Testis (tissue), 2 donors: ENCODE measurements at regions not wholly inside any gene's neighbourhood (a gene's known extent, or its start where the extent isn't known, plus 50 kb on each side); places are given as distances from the start of the nearest gene placed in this dataset.

Source experiments
- DNase-seq: peaks from one replicate; pipeline ENCODE4 v3.0.0-alpha.2; 2019
- H3K27ac ChIP-seq, 2 donors: fragments of 200-600 bp; sonication (generic); one replicate each; pipeline ENCODE4 v1.5.1; 2019
- H3K27me3 ChIP-seq: fragments of 200-600 bp; sonication (generic); one replicate; pipeline ENCODE4 v1.5.1; 2019
- H3K36me3 ChIP-seq: fragments of 200-600 bp; sonication (generic); one replicate; pipeline ENCODE4 v1.5.1; 2017; ENCODE audit warnings: low read depth; ENCODE audit errors: missing control alignments
- H3K4me1 ChIP-seq: fragments of 200-600 bp; sonication (generic); one replicate; pipeline ENCODE4 v1.5.1; 2019
- H3K4me3 ChIP-seq, 2 donors: fragments of 200-600 bp; sonication (generic); one replicate each; pipeline ENCODE4 v1.5.1; 2017 to 2019
- H3K9me3 ChIP-seq: fragments of 200-600 bp; sonication (generic); one replicate; pipeline ENCODE4 v1.5.1; 2017
- POLR2A ChIP-seq: fragments of 450-650 bp; IDR thresholded peaks from one replicate; pipeline ENCODE4 v1.6.1; 2017; ENCODE audit warnings: antibody characterized with exemption, mild to moderate bottlenecking, moderate library complexity
- WGBS, 2 donors: methylation state at CpG; one replicate each; pipeline ENCODE4 v1.1.5; 2018; 5-methylcytosine and 5-hydroxymethylcytosine counted together
- intact Hi-C: fragments of 100-400 bp; cut with DNase I; formaldehyde crosslinking; loops from one replicate; pipeline ENCODE4 v1.15.1; 2023; ENCODE audit warnings: low total_unique reads
- TF ChIP-seq, protein P1 (sequence below), 3 experiments: fragments of 450-650 bp in 2 of 3; fragments of 200-600 bp in 1 of 3; sonication (generic) in 1 of 3; IDR thresholded peaks; one replicate each; pipeline ENCODE4 v1.5.1; 2016 to 2019; ENCODE audit warnings: antibody characterized with exemption in 3 of 3, mild to moderate bottlenecking in 2 of 3, moderate library complexity in 1 of 3

DNA sequence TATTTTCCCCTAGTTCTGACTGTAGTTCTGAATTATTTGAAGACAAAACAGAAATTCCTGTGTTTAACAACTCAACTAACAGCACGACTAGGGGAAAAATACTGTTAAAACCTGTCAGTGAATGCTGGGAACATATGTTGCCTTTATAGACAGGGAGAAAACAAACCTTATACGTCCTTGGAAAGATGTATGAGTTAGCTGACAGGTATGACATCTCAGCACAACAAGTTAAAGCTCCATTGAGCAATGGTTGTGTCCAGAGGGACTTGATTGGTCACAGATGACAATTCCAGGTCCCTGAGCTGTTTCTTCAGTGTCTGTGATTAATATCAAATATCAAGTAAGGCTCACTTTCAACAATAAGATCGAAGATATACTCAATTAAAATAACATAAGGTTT, 58.2 kb upstream of the DDIT4L start:
- Histone ChIP-seq H3K9me3 (no peaks in the 10 kb centered on the region), H3K27ac (no peak overlapping the region), H3K4me3 (no peak overlapping the region), H3K27me3 (no peaks in the 10 kb centered on the region), H3K4me1 (no peaks in the 10 kb centered on the region), H3K36me3 (no peaks in the 10 kb centered on the region)
- TF ChIP-seq POLR2A, result no peak
- TF ChIP-seq, protein P1, sequence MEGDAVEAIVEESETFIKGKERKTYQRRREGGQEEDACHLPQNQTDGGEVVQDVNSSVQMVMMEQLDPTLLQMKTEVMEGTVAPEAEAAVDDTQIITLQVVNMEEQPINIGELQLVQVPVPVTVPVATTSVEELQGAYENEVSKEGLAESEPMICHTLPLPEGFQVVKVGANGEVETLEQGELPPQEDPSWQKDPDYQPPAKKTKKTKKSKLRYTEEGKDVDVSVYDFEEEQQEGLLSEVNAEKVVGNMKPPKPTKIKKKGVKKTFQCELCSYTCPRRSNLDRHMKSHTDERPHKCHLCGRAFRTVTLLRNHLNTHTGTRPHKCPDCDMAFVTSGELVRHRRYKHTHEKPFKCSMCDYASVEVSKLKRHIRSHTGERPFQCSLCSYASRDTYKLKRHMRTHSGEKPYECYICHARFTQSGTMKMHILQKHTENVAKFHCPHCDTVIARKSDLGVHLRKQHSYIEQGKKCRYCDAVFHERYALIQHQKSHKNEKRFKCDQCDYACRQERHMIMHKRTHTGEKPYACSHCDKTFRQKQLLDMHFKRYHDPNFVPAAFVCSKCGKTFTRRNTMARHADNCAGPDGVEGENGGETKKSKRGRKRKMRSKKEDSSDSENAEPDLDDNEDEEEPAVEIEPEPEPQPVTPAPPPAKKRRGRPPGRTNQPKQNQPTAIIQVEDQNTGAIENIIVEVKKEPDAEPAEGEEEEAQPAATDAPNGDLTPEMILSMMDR (IDR thresholded peaks at IDR 0.05), result no peak
- intact Hi-C loops, result no loop called here
- WGBS, 2 donors, result 65 to 80% methylated on average over 3 of the region's 3 CpGs
- DNase-seq, result no peak

DNA sequence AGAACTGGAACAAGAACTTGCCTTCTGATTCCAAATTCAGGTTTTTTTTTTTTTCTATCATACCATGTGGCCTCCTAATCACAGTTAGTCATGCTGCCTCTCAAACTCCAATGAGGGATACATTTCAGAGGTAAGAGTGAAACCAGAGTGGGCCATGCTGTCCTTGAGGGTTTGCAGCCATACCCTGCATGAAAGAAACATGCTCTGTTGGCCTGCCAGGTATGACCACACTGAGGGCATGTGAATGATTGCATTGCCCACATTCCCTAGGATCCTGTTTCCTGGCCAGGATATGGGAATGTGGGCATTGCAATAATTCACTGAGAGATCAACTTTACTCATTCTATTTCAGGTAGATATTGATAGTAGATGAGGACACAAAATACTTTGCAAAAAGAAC, 56.4 kb upstream of the DDIT4L start:
- no peak overlapping the region for H3K27ac ChIP-seq
- no peaks in the 10 kb centered on the region for H3K27me3 ChIP-seq
- no peaks in the 10 kb centered on the region for H3K9me3 ChIP-seq
- H3K36me3 ChIP-seq, result no peaks in the 10 kb centered on the region
- TF ChIP-seq, protein P1 (IDR thresholded peaks at IDR 0.05), result no peak
- TF ChIP-seq POLR2A, result no peak
- intact Hi-C loops, result no loop called here
- no peaks in the 10 kb centered on the region for H3K4me1 ChIP-seq
- no peak for DNase-seq
- H3K4me3 ChIP-seq, result no peak overlapping the region

DNA sequence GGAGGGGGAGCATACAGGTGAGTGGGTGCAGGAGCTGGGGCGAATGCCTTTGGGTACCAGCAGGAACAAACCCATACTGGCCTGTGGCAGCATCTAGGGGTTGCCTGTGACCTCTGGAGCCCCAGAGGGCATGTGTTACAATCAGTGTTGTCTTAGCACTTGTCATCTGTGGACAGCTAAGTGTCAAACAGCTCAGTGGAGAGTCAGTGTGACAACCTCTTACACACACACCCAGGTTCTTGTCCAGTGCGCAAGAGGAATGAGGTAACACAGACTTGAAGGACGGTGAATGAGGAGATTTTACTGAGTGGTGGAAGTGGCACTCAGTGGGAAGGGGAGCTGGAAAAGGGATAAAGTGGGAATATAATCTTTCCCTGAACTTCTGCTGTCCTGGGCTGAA, 54.1 kb upstream of the DDIT4L start:
- no peak for DNase-seq
- intact Hi-C loops, result no loop called here
- H3K36me3 ChIP-seq, result no peaks in the 10 kb centered on the region
- no peak overlapping the region for H3K27ac ChIP-seq
- WGBS, 2 donors, result 95 to 98% methylated on average over 3 of the region's 3 CpGs
- TF ChIP-seq, protein P1 (IDR thresholded peaks at IDR 0.05), result no peak
- TF ChIP-seq POLR2A, result no peak
- no peaks in the 10 kb centered on the region for H3K27me3 ChIP-seq
- H3K4me3 ChIP-seq, result no peak overlapping the region
- H3K9me3 ChIP-seq, result no peaks in the 10 kb centered on the region
- H3K4me1 ChIP-seq, result no peaks in the 10 kb centered on the region
